ENCODE measurements at regions not wholly inside any gene's neighbourhood (a gene's known extent, or its start where the extent isn't known, plus 50 kb on each side); places are given as distances from the start of the nearest gene placed in this dataset.

DNA sequence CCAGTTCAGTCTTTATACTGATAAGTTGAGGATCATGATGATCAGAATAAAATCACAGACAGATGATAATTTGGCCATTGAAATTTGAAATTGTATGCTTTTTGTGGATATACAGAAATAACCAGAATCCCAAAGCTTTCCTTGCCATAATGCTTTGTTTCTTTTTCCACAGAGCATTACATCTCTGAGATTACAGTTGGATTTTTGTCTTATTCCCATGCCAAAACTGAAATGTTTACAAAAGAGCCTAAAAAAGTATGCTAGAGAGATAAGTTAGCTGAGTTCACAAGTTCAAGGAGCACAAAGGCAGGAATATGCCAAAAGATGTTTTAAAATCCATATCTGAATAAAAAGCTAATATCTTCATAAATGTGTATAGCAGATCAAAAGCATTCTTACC, 321.3 kb downstream of the PID1 start:
- Histone ChIP-seq H3K9me1 (replicated peaks; ENCODE audit: control insufficient read depth, extremely low read depth, insufficient read depth, low read length) (no peaks in the 10 kb centered on the region), H3K4me3 (replicated peaks in 1 of 3; ENCODE audit: insufficient read depth in 1 of 3, low read depth in 1 of 3, low read length in 3 of 3) (no peak overlapping the region), H3K4me1 (ENCODE audit: control insufficient read depth, extremely low read depth, insufficient read depth, low read length) (no peaks in the 10 kb centered on the region), H3K9ac (replicated peaks; ENCODE audit: extremely low read depth, insufficient read depth, low read length) (no peak overlapping the region), H2AFZ (ENCODE audit: low read depth, low read length) (no peak overlapping the region), H3K79me2 (ENCODE audit: control insufficient read depth, insufficient read depth, low read length) (no peaks in the 10 kb centered on the region), H3K27me3 (ENCODE audit: control insufficient read depth in 2 of 2, insufficient read depth in 2 of 2, low read length in 2 of 2) (no peaks in the 10 kb centered on the region), H3K27ac (ENCODE audit: insufficient read depth, low read depth, low read length) (no peak overlapping the region), H4K20me1 (replicated peaks; ENCODE audit: control insufficient read depth, extremely low read depth, insufficient read depth, low read length) (no peaks in the 10 kb centered on the region), H3K9me3 (replicated peaks; ENCODE audit: control insufficient read depth, insufficient read depth, low read length) (peaks cover 6% of the 10 kb centered on the region), H3K36me3 (ENCODE audit: control insufficient read depth in 2 of 2, extremely low read depth in 1 of 2, insufficient read depth in 2 of 2, low read length in 2 of 2) (no peaks in the 10 kb centered on the region), H3K4me2 (ENCODE audit: insufficient read depth, low read length) (no peak overlapping the region)
- TF ChIP-seq, protein P1, sequence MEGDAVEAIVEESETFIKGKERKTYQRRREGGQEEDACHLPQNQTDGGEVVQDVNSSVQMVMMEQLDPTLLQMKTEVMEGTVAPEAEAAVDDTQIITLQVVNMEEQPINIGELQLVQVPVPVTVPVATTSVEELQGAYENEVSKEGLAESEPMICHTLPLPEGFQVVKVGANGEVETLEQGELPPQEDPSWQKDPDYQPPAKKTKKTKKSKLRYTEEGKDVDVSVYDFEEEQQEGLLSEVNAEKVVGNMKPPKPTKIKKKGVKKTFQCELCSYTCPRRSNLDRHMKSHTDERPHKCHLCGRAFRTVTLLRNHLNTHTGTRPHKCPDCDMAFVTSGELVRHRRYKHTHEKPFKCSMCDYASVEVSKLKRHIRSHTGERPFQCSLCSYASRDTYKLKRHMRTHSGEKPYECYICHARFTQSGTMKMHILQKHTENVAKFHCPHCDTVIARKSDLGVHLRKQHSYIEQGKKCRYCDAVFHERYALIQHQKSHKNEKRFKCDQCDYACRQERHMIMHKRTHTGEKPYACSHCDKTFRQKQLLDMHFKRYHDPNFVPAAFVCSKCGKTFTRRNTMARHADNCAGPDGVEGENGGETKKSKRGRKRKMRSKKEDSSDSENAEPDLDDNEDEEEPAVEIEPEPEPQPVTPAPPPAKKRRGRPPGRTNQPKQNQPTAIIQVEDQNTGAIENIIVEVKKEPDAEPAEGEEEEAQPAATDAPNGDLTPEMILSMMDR (IDR thresholded peaks at IDR 0.05; ENCODE audit: extremely low read depth in 1 of 2, insufficient read depth in 1 of 2, low read depth in 1 of 2, low read length in 2 of 2): no peak
- TF ChIP-seq JUN (IDR thresholded peaks at IDR 0.05; ENCODE audit: borderline replicate concordance, insufficient read depth, insufficient read length, low read depth): no peak
- TF ChIP-seq FOS (IDR thresholded peaks at IDR 0.05; ENCODE audit: borderline replicate concordance, insufficient read depth, low read length): no peak
- no peak for TF ChIP-seq POLR2AphosphoS5 (IDR thresholded peaks at IDR 0.05; ENCODE audit: insufficient read depth, low read depth, low read length)
- TF ChIP-seq, protein P2, sequence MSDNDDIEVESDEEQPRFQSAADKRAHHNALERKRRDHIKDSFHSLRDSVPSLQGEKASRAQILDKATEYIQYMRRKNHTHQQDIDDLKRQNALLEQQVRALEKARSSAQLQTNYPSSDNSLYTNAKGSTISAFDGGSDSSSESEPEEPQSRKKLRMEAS (IDR thresholded peaks at IDR 0.05; ENCODE audit: insufficient read depth, insufficient read length): no peak
- no peak for TF ChIP-seq GATA2 (IDR thresholded peaks at IDR 0.05; ENCODE audit: insufficient read depth, insufficient read length, low read depth, low read length)
- no peak for TF ChIP-seq POLR2A (IDR thresholded peaks at IDR 0.05; ENCODE audit: low read depth, low read length)
- no peak for TF ChIP-seq EZH2 (IDR thresholded peaks at IDR 0.05; ENCODE audit: borderline replicate concordance, low read depth, low read length, severe bottlenecking)
- intact Hi-C loops (cut with micrococcal nuclease) (no loop called here), dilution Hi-C loops (cut with MboI; ENCODE audit: extremely low pct_ligation_motif_present, low sequenced_read_pairs) (no loop called here)
- ChIA-PET POLR2A (no interaction called here), CTCF (no interaction called here)
- no peak for DNase-seq (ENCODE audit: low read depth, low spot score)
- BruUV-seq (replicated peaks): no TSS peak
- FAIRE-seq: no peak

Data from endothelial cell of umbilical vein (primary cell).